Activated T-helper 17 cell treated with anti-CD3 and anti-CD28 coated beads, Interleukin-2, amount 50 U/mL, for 72 hours (primary cell): ENCODE measurements at regions not wholly inside any gene's neighbourhood (a gene's known extent, or its start where the extent isn't known, plus 50 kb on each side); places are given as distances from the start of the nearest gene placed in this dataset.

Experiments used
- ATAC-seq: fragments of 150-1000 bp; cut with Tn5 transposase; replicated peaks from 2 replicates; pipeline ENCODE4 v1.10.0; 2021; ENCODE audit warnings: mild to moderate bottlenecking, moderate library complexity
- H3K27ac Mint-ChIP-seq: one replicate; pipeline ENCODE4 v1.8.0; 2022; ENCODE audit warnings: mixed read lengths
- H3K27me3 Mint-ChIP-seq: one replicate; pipeline ENCODE4 v1.8.0; 2022; ENCODE audit warnings: mixed read lengths
- H3K36me3 Mint-ChIP-seq: one replicate; pipeline ENCODE4 v1.8.0; 2022; ENCODE audit warnings: low read depth, mild to moderate bottlenecking, mixed read lengths
- H3K4me1 Mint-ChIP-seq: one replicate; pipeline ENCODE4 v1.8.0; 2022; ENCODE audit warnings: mixed read lengths
- H3K4me3 Mint-ChIP-seq: one replicate; pipeline ENCODE4 v1.8.0; 2022; ENCODE audit warnings: mild to moderate bottlenecking, mixed read lengths
- H3K9me3 Mint-ChIP-seq: one replicate; pipeline ENCODE4 v1.8.0; 2022; ENCODE audit warnings: mixed read lengths

DNA sequence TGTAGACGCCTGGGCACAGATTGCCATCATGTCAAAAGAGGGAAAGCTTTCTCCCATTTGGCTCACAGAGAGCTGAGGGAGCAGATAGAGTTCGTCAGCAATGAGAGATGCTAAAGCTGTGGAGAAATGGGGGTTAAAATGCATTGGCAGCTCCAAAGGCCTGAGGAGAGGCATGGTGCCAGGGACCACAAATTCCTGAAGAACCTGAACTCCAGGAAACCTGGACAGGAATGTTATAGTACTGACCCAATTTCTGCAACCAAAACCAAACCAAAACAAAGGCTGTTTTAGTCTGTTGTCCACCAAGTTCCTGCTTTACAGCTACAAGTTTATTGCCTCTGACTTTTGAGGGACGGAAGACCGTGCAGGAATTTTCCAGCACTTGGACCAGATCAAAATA is 575.7 kb downstream of the REEP3 start:
- H3K4me3 Mint-ChIP-seq, result no peak overlapping the region
- H3K4me1 Mint-ChIP-seq, result no peaks in the 10 kb centered on the region
- no peak overlapping the region for H3K27ac Mint-ChIP-seq
- H3K36me3 Mint-ChIP-seq, result no peaks in the 10 kb centered on the region
- no peak for ATAC-seq
- no peaks in the 10 kb centered on the region for H3K27me3 Mint-ChIP-seq
- no peaks in the 10 kb centered on the region for H3K9me3 Mint-ChIP-seq

DNA sequence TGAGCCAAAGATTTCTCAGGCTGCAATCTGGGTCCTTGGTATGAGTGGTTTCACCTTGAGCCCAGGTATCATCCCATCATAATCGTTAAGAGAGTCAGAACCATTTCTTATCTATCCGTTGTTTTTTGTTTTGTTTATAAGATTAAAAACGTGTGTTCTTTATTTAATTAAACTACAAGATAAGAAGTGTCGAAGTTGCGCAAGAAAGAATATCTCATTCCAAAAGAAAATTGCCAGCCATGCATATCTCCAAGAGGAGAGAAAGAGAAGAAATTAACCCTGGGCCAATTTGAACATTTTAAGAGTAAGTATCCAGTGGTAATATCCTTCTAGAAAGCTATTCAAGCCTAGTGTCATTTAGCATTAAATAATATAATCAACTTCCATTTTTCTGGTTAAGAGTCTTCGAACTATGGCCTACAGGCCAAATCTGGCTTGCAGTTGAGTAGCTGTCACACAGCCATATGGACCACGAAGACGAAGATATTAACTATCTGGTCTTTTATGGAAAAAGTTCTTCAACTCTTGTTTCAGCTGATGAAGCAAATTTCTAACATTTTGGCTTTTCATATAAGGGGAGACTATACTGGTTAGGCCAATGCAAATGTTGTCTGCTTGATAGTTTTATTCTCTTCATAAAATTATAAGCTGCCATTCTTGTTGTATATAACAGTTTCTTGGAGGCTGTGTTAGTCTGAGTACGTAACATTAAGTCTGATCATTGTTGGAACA is 576.4 kb downstream of the REEP3 start:
- Mint-ChIP-seq H3K36me3 (no peaks in the 10 kb centered on the region), H3K4me3 (no peak overlapping the region), H3K4me1 (no peaks in the 10 kb centered on the region), H3K9me3 (no peaks in the 10 kb centered on the region), H3K27me3 (no peaks in the 10 kb centered on the region), H3K27ac (no peak overlapping the region)
- ATAC-seq, result no peak

DNA sequence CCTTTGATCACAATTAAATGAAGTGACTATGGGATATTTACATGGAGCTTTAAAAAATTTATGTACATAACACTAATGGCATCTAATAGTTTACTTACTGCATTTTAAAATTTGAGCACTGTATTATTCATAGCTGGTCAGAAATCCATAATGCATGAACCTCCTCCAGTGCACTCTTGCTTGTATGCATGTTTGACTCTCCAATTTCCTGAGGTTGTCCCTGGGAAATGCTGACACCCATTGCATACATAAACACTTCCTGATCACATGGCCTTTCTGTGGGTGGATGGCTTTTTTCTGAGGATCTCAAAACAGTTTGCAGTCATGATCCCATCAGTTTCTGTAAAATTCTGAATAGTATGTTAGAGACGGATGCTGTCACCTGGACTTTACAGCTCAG is 577.8 kb downstream of the REEP3 start:
- no peaks in the 10 kb centered on the region for H3K4me1 Mint-ChIP-seq
- H3K9me3 Mint-ChIP-seq, result no peaks in the 10 kb centered on the region
- H3K27me3 Mint-ChIP-seq, result peaks cover 3% of the 10 kb centered on the region
- no peak for ATAC-seq
- no peak overlapping the region for H3K4me3 Mint-ChIP-seq
- no peaks in the 10 kb centered on the region for H3K36me3 Mint-ChIP-seq
- no peak overlapping the region for H3K27ac Mint-ChIP-seq

DNA sequence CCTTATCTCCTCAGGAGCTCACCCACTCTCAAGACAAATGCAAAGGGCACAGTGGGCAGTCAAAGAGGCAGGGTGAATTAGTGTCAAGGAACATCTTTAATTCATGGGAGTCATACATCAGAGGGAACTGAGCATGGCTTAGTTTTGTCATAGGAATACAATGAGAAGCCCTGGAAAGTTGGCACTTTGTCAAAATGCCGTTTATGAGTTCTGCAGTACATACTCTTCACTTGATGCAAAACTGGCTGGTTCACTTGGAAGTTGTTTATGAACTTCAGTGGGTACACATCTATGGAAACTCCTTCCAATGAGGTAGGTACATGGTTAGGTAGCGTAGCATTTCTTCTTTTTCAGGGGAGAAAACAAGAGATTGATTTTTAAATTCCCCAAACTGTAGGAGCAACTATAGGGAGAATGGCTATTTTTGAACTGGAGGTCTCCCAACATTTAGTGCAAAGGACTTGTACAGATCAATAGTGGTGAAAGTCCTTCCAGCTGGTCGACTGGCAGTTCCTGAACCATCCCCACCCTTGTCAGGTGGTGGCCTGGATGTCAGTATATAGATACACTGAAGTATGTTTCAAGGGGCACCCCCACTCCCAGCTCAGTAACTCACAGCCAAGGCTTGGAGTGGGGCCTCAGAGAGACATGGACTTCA is 580.5 kb downstream of the REEP3 start:
- Mint-ChIP-seq H3K9me3 (no peaks in the 10 kb centered on the region), H3K36me3 (no peaks in the 10 kb centered on the region)

DNA sequence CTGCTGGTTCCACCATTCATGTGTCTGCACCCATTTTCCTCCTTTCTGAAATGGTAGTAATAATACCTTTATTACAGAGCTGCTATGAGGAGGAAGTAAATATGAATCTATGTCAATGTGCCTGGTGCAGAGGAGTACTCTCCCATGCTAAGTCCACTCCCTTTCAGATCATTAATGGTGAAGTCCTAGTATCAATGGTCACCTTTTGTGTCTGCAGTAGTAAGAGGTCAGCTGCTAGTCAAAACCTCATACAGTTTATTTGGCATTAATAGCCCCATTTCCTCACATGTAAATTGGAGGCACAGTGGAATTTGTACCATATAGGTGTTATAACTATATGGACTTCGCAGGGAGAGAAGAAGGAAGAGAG is 581.0 kb downstream of the REEP3 start:
- H3K4me3 Mint-ChIP-seq, result no peak overlapping the region
- H3K27me3 Mint-ChIP-seq, result peaks cover 3% of the 10 kb centered on the region
- H3K9me3 Mint-ChIP-seq, result no peaks in the 10 kb centered on the region
- no peaks in the 10 kb centered on the region for H3K36me3 Mint-ChIP-seq
- no peak for ATAC-seq
- H3K27ac Mint-ChIP-seq, result no peak overlapping the region
- H3K4me1 Mint-ChIP-seq, result no peaks in the 10 kb centered on the region

More for the DNA sequence above, 580.5 kb downstream of the REEP3 start:
- no peak overlapping the region for H3K27ac Mint-ChIP-seq
- H3K4me1 Mint-ChIP-seq, result no peaks in the 10 kb centered on the region
- no peak overlapping the region for H3K4me3 Mint-ChIP-seq
- no peak for ATAC-seq
- peaks cover 3% of the 10 kb centered on the region for H3K27me3 Mint-ChIP-seq

DNA sequence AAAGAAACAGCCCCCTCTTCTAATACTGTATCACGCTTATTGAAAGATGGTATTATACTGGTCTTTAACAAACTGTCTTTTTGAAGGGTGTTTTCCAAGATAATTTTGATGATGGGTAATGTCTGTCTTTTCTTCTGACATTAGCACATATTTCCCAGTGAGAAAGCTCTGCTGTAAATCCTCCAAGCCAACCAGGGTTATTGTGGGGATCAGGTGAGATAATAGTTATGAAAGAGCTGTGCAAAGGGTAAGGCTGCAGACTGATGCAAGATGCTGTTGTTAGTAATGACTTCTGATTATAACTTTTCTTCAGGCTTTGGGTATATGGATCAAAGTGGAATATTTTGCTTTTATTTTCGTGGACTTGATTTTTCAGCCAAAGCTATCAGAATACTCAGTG is 581.7 kb downstream of the REEP3 start:
- Mint-ChIP-seq H3K4me3 (no peak overlapping the region), H3K27me3 (peaks cover 3% of the 10 kb centered on the region), H3K27ac (no peak overlapping the region), H3K9me3 (no peaks in the 10 kb centered on the region), H3K36me3 (no peaks in the 10 kb centered on the region), H3K4me1 (no peaks in the 10 kb centered on the region)
- no peak for ATAC-seq

DNA sequence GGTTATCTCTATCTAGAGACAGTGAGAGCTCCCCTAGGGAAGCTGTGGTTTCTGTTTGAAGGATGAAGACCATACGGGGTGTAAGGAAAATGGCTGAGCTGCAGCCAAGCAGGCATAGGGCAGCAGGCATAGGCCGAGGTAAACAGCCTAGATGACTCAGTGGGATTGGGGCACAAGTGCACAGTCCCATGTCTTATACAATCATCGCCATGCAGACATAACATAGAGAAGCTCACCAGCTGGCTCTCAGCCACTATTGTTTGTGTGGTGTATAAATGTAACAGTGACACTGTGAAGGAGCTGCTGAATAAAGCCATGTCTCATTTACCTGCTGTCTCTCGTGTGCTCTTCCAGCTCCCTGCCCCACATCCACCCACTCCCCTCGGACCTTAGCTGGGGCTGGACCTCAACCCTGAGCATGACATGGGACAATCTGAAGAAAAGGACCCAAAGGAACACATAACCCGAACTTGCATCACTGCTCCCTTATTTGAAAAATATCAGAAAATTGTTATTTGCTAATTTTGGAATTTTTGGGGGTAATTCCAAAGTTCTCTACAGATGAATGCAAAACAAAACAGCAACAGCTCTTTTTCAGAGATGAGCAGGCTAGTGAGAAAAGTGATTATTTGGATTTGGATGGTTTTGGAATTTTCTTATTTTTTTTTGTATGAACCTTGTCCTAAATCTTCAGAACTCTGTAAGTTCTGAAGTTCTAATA is 582.7 kb downstream of the REEP3 start:
- Mint-ChIP-seq H3K27ac (no peak overlapping the region), H3K36me3 (no peaks in the 10 kb centered on the region), H3K27me3 (peaks cover 3% of the 10 kb centered on the region), H3K4me1 (no peaks in the 10 kb centered on the region), H3K9me3 (no peaks in the 10 kb centered on the region), H3K4me3 (no peak overlapping the region)
- ATAC-seq, result no peak

DNA sequence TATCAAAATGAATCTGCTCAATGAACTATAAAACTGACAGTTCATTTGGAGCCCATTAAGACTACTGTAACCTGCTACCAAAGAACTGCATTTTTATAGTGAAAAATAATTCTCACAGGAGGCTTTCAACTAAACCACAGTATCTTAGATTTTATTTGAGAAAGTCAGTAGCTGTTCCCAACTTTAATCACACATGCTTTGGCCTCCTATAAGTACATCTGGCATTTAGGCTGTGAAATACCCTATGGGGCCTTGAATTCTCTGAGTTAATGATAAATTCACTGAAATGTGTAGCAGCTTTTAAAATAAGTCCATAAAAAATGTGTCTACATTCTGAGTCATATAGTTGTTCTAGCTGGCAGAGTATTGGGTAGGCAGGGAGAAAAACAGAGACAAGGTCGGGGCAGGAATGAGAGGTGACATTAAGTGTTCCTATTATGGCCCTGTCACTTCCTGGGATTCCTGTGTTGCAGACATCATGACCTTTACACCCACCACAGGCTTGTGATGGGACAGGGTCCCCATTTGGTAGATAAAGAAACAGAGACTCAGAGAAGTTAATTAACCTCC is 588.8 kb downstream of the REEP3 start:
- no peaks in the 10 kb centered on the region for H3K36me3 Mint-ChIP-seq
- no peaks in the 10 kb centered on the region for H3K9me3 Mint-ChIP-seq
- no peak overlapping the region for H3K4me3 Mint-ChIP-seq
- H3K27me3 Mint-ChIP-seq, result peaks cover 4% of the 10 kb centered on the region
- no peak for ATAC-seq
- peaks cover 7% of the 10 kb centered on the region for H3K4me1 Mint-ChIP-seq
- H3K27ac Mint-ChIP-seq, result no peak overlapping the region

DNA sequence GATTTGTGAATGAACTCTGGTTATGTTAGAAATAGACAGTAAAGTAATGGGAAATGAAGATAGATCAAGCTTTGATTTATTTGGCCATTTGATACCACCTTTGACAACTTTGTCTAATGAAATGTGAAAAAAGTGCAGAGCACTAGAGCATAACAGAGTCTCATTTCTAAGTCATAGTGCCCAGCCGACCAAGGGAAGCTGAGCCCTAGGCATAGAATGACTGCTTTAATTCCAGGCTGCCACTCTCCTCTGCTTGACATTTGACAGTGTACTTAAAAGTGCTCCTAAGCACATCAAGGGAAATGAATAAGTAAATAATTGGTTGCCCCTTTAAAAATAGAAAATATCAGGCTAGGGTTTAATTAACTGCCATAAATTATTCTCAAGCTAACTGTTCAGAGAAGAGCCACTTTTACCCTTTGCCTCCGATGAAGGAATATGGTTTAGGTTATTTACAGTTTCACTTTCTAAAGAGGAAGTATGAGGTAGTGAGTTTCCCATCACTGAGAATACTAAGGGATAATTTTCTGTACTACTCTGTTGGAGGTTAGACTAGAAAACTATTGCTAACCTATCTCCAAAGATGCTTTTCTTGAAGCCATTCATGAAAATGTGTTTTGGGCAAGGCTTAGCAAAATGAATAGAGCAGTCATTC is 591.6 kb downstream of the REEP3 start:
- H3K27me3 Mint-ChIP-seq, result peaks cover 4% of the 10 kb centered on the region
- no peaks in the 10 kb centered on the region for H3K9me3 Mint-ChIP-seq
- no peaks in the 10 kb centered on the region for H3K36me3 Mint-ChIP-seq
- peak overlapping the region; percentile 6 for H3K4me3 Mint-ChIP-seq
- no peak for ATAC-seq
- peaks cover 7% of the 10 kb centered on the region for H3K4me1 Mint-ChIP-seq
- H3K27ac Mint-ChIP-seq, result no peak overlapping the region

DNA sequence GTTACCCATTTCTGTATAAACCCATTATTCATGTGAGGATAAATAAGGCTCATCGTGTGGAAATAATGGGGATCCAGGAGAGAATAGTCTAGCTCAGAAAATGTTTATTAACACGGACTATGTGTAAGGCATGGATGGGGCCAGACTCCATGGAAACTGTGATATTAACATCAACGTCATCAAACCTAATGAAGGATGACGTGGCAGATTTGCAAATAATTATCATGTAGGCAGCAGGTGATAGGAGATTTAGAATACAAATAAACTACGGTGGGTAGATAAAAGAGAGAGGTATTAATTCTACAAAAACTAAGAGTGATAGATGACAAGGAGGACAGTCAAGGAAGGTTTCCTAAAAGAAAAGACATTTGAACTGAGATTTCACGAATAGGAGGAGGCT is 592.2 kb downstream of the REEP3 start:
- no peak for ATAC-seq
- H3K4me3 Mint-ChIP-seq, result no peak overlapping the region
- H3K36me3 Mint-ChIP-seq, result no peaks in the 10 kb centered on the region
- peaks cover 4% of the 10 kb centered on the region for H3K27me3 Mint-ChIP-seq
- peaks cover 7% of the 10 kb centered on the region for H3K4me1 Mint-ChIP-seq
- H3K27ac Mint-ChIP-seq, result no peak overlapping the region
- H3K9me3 Mint-ChIP-seq, result no peaks in the 10 kb centered on the region

DNA sequence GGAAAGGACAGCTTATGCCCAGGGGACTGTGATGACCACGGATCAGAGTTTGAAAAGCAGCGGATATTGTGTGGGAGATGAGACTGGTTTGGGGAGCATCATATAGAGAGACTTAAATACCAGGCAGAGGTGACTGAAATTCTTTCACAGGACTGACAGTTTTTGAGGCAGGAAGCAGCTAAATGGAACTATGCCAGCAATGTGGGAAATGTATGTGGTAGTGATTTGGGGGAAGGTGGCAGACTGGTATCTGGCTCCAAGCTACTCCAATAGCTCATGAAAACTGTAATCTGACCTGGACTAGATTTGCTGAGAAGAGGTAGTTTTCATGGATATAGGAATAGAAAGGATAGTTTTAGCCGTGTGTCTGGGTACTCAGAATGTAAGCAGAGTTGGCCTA is 592.6 kb downstream of the REEP3 start:
- no peak for ATAC-seq
- Mint-ChIP-seq H3K27ac (no peak overlapping the region), H3K4me1 (peaks cover 7% of the 10 kb centered on the region), H3K4me3 (no peak overlapping the region), H3K9me3 (no peaks in the 10 kb centered on the region), H3K27me3 (peaks cover 4% of the 10 kb centered on the region), H3K36me3 (no peaks in the 10 kb centered on the region)

DNA sequence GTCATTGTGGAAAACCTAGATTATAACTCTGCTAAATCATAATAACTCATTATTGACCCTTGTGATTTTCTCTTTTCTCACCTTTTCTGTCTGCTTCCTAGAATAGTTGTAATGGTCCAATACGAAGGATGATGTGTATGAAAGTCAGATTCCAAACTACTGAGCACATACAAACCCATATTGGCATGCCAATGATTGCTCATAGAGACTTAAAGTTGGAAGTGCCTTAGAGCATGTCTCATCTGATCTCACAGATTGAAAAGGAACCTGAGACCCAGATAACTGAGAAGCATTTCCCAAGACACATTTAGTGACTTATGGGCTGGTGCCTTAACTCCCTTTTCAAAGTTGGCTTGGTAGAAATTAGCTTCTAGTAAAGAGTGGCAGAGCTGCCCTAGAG is 594.3 kb downstream of the REEP3 start:
- Mint-ChIP-seq H3K4me1 (peaks cover 7% of the 10 kb centered on the region), H3K27me3 (peaks cover 4% of the 10 kb centered on the region), H3K36me3 (no peaks in the 10 kb centered on the region), H3K9me3 (no peaks in the 10 kb centered on the region), H3K27ac (no peak overlapping the region), H3K4me3 (no peak overlapping the region)
- ATAC-seq, result no peak

DNA sequence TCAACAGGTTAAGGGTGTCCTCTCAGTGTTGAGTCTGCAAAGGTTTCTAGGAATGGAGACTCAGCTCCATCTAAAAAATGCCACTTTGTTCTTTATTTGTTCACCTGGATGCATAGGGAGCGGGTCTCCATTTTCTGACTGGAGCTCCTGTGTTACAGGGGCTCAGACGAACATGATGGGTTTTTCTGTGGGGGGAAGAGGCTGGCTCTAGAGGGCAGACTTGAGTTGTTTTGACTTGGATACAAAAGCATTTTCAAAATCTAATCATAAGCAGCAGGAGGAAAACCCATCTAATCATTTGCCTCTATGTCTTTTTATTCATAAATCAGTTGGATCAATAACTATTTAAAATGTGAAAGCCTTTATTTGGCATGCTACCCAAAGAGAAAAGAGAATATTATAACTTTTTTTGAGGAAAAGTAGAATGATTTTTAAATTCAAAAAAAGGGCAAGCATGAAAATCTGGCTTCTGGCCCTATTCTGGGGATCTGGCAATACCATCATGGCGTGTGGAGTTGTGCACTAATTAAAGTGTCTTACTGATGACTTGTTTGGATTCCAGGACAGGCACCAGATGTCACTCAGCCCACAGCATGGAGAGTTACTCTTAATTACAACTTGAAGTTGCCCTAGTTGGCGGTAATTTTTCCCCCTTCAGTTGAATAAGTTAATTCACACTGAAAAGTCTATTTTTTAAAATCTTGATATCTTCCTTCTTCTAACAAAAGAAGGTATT is 594.9 kb downstream of the REEP3 start:
- no peak overlapping the region for H3K27ac Mint-ChIP-seq
- ATAC-seq, result no peak
- no peak overlapping the region for H3K4me3 Mint-ChIP-seq
- peaks cover 7% of the 10 kb centered on the region for H3K4me1 Mint-ChIP-seq
- H3K36me3 Mint-ChIP-seq, result no peaks in the 10 kb centered on the region
- peaks cover 4% of the 10 kb centered on the region for H3K27me3 Mint-ChIP-seq
- H3K9me3 Mint-ChIP-seq, result no peaks in the 10 kb centered on the region

DNA sequence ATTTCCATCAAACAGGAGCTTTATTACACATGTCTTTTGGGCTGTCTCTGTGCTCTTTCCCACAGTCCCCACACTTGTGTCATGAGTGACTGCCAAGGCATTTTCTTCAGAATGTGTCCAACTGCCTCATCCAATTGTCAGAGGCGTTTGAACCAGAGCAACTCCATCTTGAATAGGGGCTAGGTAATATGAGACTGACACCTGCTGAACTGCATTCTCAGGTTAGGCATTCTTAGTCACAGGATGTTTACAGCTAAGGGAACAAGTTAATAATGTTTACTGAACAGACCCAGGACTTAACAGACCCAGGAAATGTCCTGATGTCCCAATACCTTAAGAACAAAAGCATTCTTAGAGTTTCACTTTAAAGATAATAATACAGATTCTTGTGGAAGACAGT is 595.5 kb downstream of the REEP3 start:
- Mint-ChIP-seq H3K27me3 (peaks cover 4% of the 10 kb centered on the region), H3K9me3 (no peaks in the 10 kb centered on the region), H3K36me3 (no peaks in the 10 kb centered on the region), H3K4me3 (no peak overlapping the region), H3K4me1 (peaks cover 7% of the 10 kb centered on the region), H3K27ac (no peak overlapping the region)
- ATAC-seq, result no peak
